ENCODE measurements at regions not wholly inside any gene's neighbourhood (a gene's known extent, or its start where the extent isn't known, plus 50 kb on each side); places are given as distances from the start of the nearest gene placed in this dataset.

- TF ChIP-seq CTCF (IDR thresholded peaks at IDR 0.05; ENCODE audit: insufficient read depth, missing control alignments) = no peak
- FAIRE-seq (no peak), DNase-seq (ENCODE audit: insufficient read length, low spot score) (no peak)
Measured at GRCh38 chrX:3257471-3257870, 89.0 kb downstream of the MXRA5 start.

- DNase-seq (ENCODE audit: insufficient read length, low spot score) = no peak
- no peak for FAIRE-seq
- TF ChIP-seq CTCF (IDR thresholded peaks at IDR 0.05; ENCODE audit: insufficient read depth, missing control alignments) = no peak
Measured at GRCh38 chrX:3256868-3257267, 89.6 kb downstream of the MXRA5 start.

GRCh38 chrX:3252744-3253143 is 93.7 kb downstream of the MXRA5 start:
- DNase-seq (ENCODE audit: insufficient read length, low spot score) (no peak), FAIRE-seq (no peak)
- no peak for TF ChIP-seq CTCF (IDR thresholded peaks at IDR 0.05; ENCODE audit: insufficient read depth, missing control alignments)

- DNase-seq (ENCODE audit: insufficient read length, low spot score) = no peak
- no peak for FAIRE-seq
- TF ChIP-seq CTCF (IDR thresholded peaks at IDR 0.05; ENCODE audit: insufficient read depth, missing control alignments) = no peak
Measured at GRCh38 chrX:3250966-3251365, 95.5 kb downstream of the MXRA5 start.

GRCh38 chrX:3244955-3245354 is 101.5 kb downstream of the MXRA5 start:
- FAIRE-seq = no peak
- TF ChIP-seq CTCF (IDR thresholded peaks at IDR 0.05; ENCODE audit: insufficient read depth, missing control alignments) = no peak
- DNase-seq (ENCODE audit: insufficient read length, low spot score) = no peak

GRCh38 chrX:3244203-3244743 is 102.2 kb downstream of the MXRA5 start:
- DNase-seq (ENCODE audit: insufficient read length, low spot score) = no peak
- TF ChIP-seq CTCF (IDR thresholded peaks at IDR 0.05; ENCODE audit: insufficient read depth, missing control alignments) = no peak
- FAIRE-seq = no peak

- no peak for TF ChIP-seq CTCF (IDR thresholded peaks at IDR 0.05; ENCODE audit: insufficient read depth, missing control alignments)
- DNase-seq (ENCODE audit: insufficient read length, low spot score) = no peak
- FAIRE-seq = no peak
Measured at GRCh38 chrX:3232262-3232923, 114.1 kb downstream of the MXRA5 start.
